GM21381 (cell line): ENCODE measurements at regions not wholly inside any gene's neighbourhood (a gene's known extent, or its start where the extent isn't known, plus 50 kb on each side); places are given as distances from the start of the nearest gene placed in this dataset.

Experiments
- ATAC-seq: cut with Tn5 transposase; IDR thresholded peaks from one replicate; pipeline ENCODE4 v1.9.1; 2021; ENCODE audit warnings: mild to moderate bottlenecking, moderate library complexity; ENCODE audit not compliant: unreplicated experiment

DNA sequence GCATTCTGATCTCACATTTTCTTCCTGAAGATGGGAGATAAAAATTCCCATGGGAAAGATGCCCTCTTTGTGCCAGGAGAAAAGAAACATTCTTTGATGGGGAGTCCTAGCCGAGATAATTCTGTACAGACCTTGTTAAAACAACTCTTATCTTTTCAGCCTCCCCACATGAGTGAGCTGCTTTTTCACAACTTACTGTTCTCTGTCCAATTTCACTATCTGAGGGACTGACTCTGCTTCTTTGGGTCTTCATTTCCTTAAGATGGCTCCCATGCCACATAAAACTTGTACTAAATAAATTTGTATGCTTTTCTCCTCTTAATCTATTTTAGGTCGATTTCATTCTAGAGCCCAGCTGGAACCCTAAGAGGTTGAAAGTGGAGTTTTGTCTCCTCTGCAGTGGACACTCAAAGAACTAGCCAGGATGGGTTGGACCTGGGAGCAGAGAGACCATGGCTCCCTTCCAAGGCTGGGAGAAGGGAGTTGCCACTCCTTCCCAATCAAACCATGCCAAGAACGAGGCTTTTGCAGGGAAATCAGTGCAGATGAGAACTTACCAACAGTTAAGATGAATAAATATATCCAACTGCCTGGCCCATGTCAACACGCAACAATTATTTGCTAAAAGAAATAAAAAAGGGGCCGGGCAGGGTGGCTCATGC, 285.8 kb upstream of the SULF2 start:
- ATAC-seq, result no peak

DNA sequence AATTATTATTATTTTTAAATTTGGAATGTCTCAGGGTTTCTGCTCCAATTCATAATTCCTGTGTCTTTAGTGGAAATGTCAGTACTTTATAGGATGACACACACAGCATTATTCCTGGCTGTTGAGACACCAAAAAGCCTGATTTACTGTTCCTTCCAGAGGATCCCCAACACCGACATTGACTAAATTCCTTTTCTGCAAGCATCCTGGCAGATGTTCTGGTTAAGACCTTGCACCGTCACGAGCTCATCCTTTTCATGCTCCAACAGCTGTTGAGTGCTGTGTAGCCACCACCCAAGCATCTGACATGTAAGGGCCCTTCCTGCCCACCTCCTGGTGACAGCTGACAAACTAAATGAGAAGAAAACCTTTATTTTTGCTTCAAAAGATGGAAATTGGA, 284.3 kb upstream of the SULF2 start:
- no peak for ATAC-seq

DNA sequence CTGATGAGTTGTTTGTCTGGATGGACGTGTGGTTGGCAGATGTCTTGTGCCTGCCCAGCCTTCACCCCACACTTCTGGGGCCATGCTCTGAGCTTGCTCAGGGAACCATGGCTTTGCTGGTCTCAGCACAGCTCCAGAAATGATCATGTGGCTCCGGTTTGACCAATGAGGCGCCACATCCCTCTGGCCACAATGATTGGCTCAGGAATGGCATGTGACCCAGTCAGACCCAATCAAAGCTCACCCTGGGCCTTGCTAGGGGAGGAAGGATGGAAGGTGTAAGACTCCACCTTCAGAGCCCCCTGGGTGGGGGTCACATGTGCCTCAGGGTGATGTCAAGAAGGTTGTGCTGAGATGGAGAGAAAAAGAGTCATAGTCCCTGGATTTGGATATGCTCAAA, 281.6 kb upstream of the SULF2 start:
- no peak for ATAC-seq

DNA sequence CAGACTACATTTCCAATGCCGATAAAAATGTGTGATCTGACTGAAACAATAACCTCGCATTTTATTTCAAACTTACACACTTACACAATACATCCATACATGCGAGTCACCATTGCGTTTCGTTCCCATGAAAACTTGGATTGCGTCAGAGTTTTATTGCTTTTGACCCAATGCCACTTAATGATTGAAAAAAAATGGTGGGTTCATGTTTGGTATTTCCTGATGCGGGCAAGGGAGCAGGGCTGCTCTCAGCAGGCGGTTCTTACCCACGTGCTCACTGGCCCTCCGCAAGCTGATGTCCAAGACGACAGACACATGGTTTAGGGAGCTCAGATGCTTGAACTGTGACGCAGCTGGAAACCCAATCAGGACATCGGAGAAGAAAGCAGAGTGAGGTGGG, 281.0 kb upstream of the SULF2 start:
- no peak for ATAC-seq

DNA sequence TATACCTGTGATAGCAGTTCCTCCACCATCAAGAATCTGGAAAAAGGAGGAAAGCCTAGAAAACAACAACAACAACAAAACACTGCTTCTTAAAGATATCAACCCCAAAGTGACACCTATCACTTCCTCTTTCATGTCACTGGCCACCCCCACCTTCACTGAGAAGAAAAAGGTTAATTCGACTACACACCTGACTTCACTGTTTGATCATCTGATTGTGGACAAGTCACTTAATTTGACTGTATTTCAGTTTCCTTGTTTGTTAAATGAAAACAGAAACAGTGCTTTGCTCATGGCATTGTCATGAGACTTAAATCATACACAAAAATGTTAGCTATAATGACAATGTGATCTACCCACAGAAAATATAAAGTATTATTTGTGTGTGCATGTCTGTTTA, 280.6 kb upstream of the SULF2 start:
- no peak for ATAC-seq

DNA sequence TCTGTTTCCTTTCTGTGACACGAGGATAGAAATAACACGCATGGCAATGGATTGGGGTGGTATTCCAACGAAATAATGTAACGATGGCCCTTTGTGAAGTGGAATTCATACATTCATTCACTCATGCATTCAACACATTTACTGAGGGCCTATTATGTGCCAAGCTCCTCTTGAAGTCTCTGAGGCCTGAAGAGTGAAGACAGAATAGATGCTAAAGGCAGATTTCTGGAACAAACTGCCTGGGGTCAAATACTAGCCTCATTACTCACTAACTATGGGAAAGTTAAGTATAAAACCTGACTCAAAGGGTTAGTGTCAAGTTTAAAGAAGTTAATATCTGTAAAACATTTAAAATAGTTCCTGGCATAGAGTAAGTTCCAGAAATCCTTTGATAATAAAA, 279.6 kb upstream of the SULF2 start:
- ATAC-seq, result no peak

DNA sequence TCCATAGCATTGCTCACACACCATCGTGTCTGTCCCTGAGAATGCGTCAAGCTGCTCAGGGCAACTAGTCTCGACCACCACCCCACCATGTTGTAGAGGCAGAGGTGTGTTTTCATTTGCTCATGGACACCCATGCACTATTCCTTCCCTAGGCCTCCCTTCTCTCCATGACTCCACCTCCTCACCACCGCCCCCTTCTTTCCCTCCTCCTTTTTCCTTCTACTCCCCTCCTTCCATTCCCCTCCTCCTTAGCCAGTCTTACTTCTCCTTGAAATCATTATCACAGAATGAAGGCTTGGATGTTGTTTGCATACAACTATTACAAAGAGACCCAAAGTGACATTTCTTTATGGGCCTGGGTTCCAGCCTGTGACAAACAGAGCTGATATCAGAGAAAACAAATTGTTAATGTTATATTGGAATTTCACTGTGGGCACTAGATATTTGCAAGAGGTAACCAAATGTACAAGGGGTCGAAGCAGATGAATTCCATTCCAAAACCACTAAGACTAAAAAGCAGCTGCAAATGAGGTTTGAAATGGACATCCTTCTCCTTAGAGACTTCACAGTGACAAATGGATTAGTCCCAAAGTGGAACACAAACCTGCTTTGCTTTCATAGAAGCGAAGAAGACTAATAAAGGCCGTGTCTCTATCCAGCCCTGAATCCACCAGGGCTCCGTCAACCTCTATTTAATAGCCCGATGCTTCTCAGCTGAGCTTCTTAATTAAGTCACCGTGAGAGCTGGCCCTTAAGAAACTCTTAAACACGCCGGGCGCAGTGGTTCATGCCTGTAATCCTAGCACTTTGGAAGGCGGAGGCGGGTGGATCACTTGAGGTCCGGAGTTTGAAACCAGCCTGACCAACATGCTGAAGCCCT, 275.8 kb upstream of the SULF2 start:
- ATAC-seq, result no peak

DNA sequence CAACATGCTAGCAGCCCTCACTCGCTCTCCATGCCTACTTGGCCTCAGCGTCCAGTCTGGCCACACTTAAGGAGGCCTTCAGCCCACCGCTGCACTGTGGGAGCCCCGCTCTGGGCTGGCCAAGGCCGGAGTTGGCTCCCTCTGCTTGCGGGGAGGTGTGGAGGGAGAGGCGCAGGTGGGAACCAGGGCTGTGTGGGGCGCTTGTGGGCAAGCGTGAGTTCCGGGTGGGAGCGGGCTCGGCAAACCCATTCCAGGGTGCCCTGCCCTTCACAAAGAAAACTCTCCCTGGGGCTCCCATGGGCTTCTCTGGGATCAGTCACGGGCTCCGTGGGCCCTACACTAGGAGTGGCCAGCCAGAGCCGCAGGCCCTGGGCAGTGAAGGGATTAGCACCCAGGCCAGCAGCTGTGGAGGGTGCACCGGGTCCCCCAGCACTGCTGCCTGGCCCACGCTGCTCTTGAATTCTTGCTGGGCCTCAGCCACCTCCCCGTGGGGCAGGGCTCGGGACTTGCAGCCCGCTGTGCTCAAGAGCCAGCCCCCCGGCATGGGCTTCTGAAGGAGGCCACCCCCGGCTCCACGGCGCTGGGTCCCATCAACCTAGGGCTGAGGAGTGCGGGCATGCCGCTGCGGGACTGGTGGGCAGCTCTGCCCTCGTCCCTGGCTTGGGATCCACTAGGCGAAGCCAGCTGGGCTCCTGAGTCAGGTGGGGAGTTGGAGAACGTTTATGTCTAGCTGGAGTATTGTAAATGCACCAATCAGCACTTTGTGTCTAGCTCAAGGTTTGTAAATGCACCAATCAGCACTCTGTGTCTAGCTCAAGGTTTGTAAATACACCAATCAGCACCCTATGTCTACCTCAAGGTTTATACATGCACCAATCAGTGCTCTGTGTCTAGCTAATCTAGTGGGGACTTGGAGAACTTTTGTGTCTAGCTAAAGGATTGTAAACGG, 273.6 kb upstream of the SULF2 start:
- no peak for ATAC-seq

DNA sequence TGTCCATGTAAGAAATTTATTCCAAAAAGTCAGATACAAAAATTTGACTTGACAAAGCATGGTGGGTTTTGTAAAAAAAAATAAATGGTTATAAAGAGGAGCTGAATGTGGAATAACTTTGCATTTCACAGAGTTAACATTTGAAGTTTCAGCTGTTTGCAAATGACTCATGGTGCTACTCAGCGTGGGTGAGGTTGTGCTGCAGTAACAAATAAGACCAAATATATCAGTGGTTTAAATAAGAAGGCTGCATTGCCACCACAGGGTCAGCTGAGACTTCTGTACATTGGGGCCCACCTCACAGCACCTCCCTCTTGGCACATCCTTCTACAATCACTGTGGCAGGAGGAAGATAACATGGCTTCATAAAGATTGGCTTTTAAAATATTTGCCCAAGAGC, 272.5 kb upstream of the SULF2 start:
- no peak for ATAC-seq

DNA sequence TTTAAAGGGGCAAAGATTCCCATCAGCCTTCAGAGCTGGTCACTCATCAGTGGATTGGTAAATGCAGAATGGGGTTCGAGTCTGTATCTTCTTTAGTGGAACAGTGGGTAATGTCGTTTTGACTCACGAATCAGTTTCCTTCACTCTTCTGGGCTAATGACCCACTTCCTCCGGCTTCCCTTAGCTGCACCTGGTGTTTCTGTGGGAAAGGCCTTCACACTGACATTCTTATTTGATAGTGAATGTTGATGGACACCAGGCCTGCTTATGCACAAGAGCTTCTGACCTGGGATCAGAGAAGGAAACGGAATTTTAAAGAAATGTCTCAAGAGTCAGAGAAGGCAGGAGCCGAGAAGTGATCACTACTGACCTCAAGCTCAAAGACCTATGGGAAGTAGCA, 272.0 kb upstream of the SULF2 start:
- no peak for ATAC-seq

DNA sequence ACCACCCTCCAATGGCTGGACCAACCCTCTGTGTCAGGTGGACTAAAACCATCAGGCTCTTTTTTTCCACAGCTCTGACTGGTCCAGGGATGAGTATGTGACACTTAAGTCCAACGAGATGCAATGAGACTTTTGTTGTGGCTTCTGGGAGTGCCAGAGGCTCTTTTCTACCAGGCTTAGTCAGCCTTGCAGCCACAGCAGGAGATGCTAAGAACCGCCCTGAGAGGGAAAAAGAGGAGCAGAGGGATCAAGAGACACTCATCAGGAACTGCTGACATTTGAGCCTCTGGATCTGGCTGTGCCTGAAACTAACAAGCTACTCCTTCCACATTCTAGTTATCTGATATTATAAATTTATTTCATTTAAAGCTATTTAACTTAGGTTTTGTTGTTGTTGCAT, 270.9 kb upstream of the SULF2 start:
- no peak for ATAC-seq

DNA sequence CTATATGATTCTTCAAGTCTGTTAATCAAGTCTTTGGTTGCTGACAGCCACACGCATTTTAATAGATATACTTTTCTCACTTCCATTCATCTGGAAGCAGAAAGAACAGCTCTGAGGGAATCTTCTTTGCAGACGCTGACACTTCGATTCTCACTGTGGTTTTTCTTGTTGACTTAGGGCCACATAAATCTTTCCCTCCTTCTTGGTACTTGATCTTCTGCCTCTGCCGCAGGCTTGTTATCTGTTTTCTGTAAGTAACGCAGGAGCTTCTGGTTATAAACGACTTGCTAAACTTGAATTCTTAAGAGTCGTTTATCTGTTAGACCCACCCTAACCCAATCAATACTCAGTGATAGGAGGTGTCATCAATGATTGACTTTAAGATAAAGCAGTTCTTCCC, 268.8 kb upstream of the SULF2 start:
- no peak for ATAC-seq

DNA sequence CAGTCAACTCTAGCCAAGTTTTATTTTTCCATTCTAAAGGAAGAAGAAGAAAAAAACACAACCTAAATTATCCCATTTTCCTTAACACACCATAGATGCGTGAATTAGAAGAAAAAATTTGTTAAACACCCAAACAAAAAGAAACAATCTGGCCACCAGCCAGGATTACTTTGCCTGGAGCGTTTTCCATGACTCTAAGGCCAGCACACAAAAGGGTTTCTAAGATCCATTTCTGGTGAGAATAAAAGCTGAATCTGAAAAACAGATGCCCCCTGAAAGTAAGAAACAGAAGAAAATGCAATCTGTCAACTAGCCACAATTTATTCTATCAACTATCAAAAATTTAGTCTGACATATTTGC, 267.2 kb upstream of the SULF2 start:
- ATAC-seq, result no peak

DNA sequence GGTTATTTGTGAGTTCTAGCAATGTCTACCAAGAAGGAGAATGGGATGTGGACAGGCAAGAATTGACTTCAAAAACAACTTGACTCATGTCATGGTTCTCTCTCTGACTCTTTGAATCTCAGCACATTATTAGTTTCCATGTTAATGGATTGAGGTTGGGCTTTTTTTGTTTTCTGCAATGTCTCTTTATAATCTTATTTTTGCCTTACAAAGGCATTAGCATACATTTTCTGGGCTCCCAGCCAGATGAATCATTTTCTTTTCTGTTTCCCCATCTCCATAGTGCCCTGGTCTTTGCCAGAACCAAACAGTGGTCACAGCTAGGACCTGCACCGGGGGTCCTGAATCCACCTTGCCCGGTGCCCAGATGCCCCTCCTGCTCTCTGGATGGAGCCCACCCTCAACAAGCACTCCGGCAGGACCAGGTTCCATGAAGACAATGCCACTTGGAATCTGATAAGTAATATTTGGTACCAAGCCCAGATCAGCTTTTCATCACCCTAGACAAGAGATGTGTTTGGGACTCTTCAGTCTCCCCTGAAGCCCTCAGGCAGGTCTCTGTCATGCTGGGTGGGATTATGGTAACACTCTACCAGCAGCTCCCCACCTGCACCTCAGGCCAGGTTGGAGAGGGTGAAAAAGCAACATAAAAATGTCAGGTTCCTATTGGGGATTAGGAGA, 266.7 kb upstream of the SULF2 start:
- no peak for ATAC-seq

DNA sequence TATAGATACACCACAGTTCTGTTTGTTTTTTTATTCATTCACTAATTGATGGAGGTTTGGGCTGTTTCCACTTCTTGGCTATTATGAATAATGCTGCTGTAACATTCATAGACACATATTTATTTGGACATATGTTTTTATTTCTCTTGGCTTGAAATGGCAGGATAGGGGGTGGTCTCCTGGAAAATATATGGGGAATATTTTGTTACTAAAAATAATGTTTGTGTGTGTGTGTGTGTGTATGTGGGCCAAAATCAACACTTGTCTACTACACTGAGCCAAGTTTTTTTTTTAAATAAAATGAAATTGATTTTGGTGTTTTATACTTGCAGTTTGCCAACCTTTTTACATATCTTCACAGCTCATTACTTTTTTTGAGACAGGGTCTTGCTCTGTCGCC, 264.4 kb upstream of the SULF2 start:
- ATAC-seq, result no peak

DNA sequence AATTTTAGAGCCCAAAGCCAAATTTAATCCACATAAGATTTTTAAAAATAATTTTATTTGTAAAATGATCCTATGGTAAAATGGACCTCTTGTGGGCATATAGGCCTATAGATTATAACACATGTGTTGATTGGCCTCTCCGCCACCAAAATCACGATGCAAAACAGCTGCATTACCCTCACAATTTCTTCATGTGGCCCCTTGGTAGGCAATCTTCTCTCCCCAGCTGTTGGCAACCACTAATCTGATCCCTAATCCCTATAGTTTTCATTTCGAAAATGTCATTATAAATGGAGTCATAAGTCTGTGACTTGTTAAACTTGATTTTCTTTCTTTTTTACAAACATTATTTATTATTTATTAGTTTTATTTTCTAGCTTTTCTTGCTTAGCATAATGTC, 263.9 kb upstream of the SULF2 start:
- no peak for ATAC-seq

DNA sequence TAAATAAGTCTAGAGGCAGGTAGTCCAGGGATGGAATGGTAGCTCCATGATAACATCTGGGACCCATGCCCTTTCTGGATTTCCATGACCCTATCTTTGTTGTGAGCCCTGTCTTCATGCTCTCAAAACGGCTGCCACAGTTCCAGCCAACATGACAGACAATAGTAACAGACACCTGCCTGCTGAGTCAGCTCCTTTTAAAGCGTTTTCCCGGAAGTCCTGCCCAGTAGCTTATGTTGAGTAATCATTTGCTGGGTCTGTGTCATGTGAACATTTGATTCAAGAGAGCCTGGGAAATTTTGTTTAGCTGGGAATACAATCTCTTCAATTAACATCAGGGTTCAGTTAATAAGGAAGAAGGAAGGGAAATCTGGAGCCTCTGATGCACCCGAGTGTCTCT, 262.2 kb upstream of the SULF2 start:
- ATAC-seq, result no peak

DNA sequence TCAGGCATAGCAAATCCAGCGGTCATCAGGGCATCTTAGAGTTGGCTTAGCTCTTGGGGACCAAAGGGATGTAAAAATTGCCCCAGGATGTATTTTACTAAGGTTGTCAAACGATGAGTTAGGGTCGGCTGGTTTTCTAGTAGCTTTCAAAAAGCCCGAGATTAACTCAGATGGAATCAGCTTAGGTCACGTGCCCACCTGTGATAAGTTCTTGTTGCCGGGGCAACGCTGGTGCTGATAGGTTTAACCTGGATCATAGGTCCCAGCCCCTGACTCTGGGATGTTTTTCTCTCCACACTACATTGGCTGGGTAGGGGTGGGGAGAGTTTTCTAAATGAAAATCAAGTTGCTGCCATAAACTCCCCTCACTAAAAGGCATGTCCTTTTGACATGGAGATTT, 257.3 kb upstream of the SULF2 start:
- no peak for ATAC-seq

DNA sequence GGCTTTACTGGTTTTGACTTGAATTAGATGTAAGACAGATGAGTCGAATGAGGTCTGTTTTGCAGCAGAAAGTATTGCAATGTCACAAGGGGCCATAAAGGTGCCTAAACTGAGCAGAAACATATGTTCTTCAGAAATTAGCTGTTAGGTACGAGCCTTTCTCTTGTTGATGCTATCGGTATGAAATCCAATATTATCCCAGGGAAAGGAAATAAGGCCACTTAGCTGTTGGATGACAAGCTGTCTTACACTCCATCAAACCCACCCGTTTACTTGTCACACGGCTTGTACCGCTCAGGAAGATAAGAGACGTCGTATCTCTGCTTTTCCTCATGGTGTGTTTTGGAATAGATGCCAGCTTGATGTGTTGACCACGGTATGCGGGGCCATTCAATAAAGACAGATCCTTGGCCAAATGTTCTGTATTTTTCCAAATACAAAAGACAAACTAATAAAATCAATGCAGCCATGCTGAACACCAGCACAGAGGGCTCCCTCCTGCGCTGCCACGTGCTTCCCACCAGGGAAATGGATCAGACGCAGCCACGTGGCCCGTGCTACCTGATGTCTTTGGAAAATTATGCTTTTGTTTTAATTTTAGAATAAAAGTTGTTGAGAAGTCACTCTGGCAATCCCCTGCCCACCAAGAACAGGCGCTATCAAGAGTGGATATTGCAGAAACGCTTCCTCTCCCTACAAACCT, 255.9 kb upstream of the SULF2 start:
- no peak for ATAC-seq

DNA sequence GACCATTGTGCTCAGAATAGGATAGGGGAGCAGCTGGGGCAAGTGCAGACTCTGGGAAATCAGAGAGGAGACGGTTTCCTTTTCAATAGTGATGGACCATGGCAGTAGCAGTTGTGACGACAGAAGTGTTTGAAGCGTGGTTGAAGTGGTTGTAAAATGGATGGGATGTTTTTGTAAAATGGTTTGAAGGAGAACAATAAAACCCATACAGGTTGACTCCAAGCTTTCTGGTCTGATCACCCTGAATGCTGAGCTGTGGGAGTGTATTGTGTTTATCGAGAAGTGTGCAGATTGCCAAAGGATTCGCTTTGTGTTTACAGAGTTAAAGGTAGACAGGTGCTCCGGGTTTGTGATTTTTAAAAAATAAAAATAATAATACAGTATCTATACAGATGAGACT, 255.2 kb upstream of the SULF2 start:
- no peak for ATAC-seq
